ENCODE measurements at regions not wholly inside any gene's neighbourhood (a gene's known extent, or its start where the extent isn't known, plus 50 kb on each side); places are given as distances from the start of the nearest gene placed in this dataset.

DNA sequence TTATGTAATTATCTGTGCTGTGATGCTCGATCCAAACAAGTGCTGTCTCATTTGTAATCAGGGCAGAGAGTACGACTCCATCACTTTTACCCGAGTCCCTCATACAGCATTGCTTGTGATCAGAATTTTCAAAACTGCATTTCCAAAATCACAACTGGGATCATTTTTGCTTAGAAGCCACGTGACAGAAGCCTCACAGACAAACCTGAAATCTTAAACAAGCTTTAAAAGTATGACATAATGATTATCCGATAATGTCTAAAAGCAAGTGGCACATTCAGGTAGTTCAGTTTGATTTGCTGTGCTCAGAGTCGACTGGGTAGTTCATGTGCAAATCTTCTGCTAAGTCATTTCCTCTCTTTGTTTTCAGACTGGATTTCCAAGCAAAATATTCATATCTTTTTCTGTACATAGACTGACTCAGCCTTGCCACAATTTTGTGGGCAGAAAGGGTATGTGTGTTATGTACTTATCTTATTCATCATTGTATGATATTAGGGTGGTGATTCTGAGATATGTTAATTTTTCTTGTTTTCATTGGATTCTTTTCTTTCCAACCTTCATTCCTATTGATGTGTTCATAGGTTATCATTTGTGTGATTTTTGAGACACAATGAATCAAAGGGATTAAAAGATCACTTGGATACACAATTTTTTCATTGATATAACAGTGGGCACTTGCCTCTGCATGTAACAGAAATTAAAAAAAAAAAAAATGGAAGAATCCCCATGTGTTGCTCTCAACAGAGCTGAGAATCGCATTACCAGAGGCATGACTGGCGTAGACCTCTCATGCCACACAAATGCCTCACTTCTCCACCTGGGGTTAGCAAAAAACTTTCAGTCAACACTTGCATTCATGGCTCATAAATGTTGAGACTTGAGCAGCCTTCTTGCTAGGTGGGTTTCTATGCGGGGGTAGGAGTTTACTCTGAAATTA lies 355.7 kb downstream of the LTN1 start:
- no peak overlapping the region for H2AK5ac ChIP-seq (ENCODE audit: low read length, severe bottlenecking)
- H3K9me3 ChIP-seq (ENCODE audit: control insufficient read depth, low read length) = no peaks in the 10 kb centered on the region
- no peak overlapping the region for H3K14ac ChIP-seq (ENCODE audit: low read length in 2 of 2)
- H4K91ac ChIP-seq (ENCODE audit: low read length) = no peak overlapping the region
- H2AFZ ChIP-seq (ENCODE audit: low read depth, low read length) = no peak overlapping the region
- H2BK120ac ChIP-seq (ENCODE audit: low read depth, low read length) = no peak overlapping the region
- no peak overlapping the region for H3K23ac ChIP-seq (ENCODE audit: low read length in 2 of 2)
- H3K18ac ChIP-seq (ENCODE audit: low read depth in 1 of 2, low read length in 2 of 2) = no peak overlapping the region
- no peak overlapping the region for H2BK5ac ChIP-seq (ENCODE audit: low read depth, low read length, poor library complexity, severe bottlenecking)
- H2BK15ac ChIP-seq (ENCODE audit: low read depth, poor library complexity, severe bottlenecking) = no peak overlapping the region
- H3K4me1 ChIP-seq (ENCODE audit: control insufficient read depth, insufficient read depth, low read depth, low read length) = peaks cover 3% of the 10 kb centered on the region
- no peak overlapping the region for H3K4me2 ChIP-seq (ENCODE audit: low read length, poor library complexity, severe bottlenecking)
- H3K27ac ChIP-seq (ENCODE audit: low read length, poor library complexity, severe bottlenecking) = peak overlapping the region; percentile 83
- H4K8ac ChIP-seq (ENCODE audit: low read length) = no peak overlapping the region
- H3K4ac ChIP-seq (ENCODE audit: low read depth in 1 of 2, low read length in 2 of 2) = no peak overlapping the region
- H3K36me3 ChIP-seq (ENCODE audit: control insufficient read depth in 1 of 2, insufficient read depth in 2 of 2, low read depth in 1 of 2, low read length in 2 of 2) = no peaks in the 10 kb centered on the region
- no peak overlapping the region for H2BK12ac ChIP-seq (ENCODE audit: low read length in 2 of 2)
- H3K4me3 ChIP-seq (ENCODE audit: insufficient read depth in 1 of 2, low read depth in 1 of 2, low read length in 2 of 2) = no peak overlapping the region
- WGBS = 81% methylated on average over 7 of the region's 9 CpGs
- H3K79me1 ChIP-seq (replicated peaks; ENCODE audit: low read length, poor library complexity, severe bottlenecking) = no peaks in the 10 kb centered on the region
- H3K9ac ChIP-seq (ENCODE audit: low read length) = peak overlapping the region; percentile 52
- peak; percentile 14 for DNase-seq
- H3K27me3 ChIP-seq (ENCODE audit: control insufficient read depth in 1 of 2, insufficient read depth in 1 of 2, low read length in 2 of 2) = no peaks in the 10 kb centered on the region

GRCh38 chr21:28635541-28635940 lies 357.1 kb downstream of the LTN1 start:
- no peaks in the 10 kb centered on the region for H3K9me3 ChIP-seq (ENCODE audit: control insufficient read depth, low read length)
- no peak overlapping the region for H2BK120ac ChIP-seq (ENCODE audit: low read depth, low read length)
- no peak overlapping the region for H4K91ac ChIP-seq (ENCODE audit: low read length)
- no peak overlapping the region for H2AK5ac ChIP-seq (ENCODE audit: low read length, severe bottlenecking)
- H3K79me1 ChIP-seq (replicated peaks; ENCODE audit: low read length, poor library complexity, severe bottlenecking) = no peaks in the 10 kb centered on the region
- no peaks in the 10 kb centered on the region for H3K27me3 ChIP-seq (ENCODE audit: control insufficient read depth in 1 of 2, insufficient read depth in 1 of 2, low read length in 2 of 2)
- no peak overlapping the region for H3K27ac ChIP-seq (ENCODE audit: low read length, poor library complexity, severe bottlenecking)
- WGBS = no CpG with 5 or more reads among the region's 1 CpG
- no peak overlapping the region for H3K23ac ChIP-seq (ENCODE audit: low read length in 2 of 2)
- no peak overlapping the region for H3K14ac ChIP-seq (ENCODE audit: low read length in 2 of 2)
- peaks cover 3% of the 10 kb centered on the region for H3K4me1 ChIP-seq (ENCODE audit: control insufficient read depth, insufficient read depth, low read depth, low read length)
- H2AFZ ChIP-seq (ENCODE audit: low read depth, low read length) = no peak overlapping the region
- H3K9ac ChIP-seq (ENCODE audit: low read length) = no peak overlapping the region
- H3K18ac ChIP-seq (ENCODE audit: low read depth in 1 of 2, low read length in 2 of 2) = no peak overlapping the region
- no peak for DNase-seq
- H2BK5ac ChIP-seq (ENCODE audit: low read depth, low read length, poor library complexity, severe bottlenecking) = no peak overlapping the region
- H3K4me3 ChIP-seq (ENCODE audit: insufficient read depth in 1 of 2, low read depth in 1 of 2, low read length in 2 of 2) = no peak overlapping the region
- no peak overlapping the region for H3K4me2 ChIP-seq (ENCODE audit: low read length, poor library complexity, severe bottlenecking)
- H3K36me3 ChIP-seq (ENCODE audit: control insufficient read depth in 1 of 2, insufficient read depth in 2 of 2, low read depth in 1 of 2, low read length in 2 of 2) = no peaks in the 10 kb centered on the region
- no peak overlapping the region for H2BK12ac ChIP-seq (ENCODE audit: low read length in 2 of 2)
- no peak overlapping the region for H4K8ac ChIP-seq (ENCODE audit: low read length)
- H2BK15ac ChIP-seq (ENCODE audit: low read depth, poor library complexity, severe bottlenecking) = no peak overlapping the region
- no peak overlapping the region for H3K4ac ChIP-seq (ENCODE audit: low read depth in 1 of 2, low read length in 2 of 2)

DNA sequence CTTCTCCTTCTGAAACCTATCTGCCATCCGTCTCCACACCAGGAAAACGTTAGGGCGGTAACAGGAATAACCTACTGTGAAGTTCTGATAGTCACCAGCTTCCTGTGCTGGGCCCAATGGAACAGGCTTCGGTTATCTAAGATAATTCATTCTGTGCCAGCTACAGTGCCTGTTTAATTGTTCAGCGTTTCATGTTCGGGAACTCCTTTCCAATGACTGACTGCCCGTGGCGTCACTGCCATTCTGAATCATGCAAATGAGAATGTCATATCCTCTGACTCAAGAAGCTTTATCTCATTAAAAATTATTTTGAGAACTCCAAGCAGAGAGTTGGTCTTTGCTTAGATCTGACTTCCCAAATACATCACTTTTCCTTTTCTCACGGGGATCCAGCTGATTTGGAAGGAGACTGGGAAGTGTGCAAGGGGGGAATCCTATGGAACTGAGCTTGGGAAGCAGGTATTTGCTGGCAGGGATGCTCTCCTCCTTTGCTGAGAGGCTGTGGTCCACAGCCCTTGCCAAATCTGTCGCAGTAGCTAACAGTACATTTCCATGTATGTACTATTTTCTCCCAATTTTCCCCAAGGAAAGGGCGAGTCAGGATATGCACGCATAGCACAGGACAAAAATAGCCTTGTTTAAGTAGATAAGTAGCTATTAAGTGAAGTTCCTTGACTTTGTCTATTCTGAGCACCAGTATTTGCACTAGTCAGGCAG lies 358.7 kb downstream of the LTN1 start:
- Histone ChIP-seq H3K9ac (ENCODE audit: low read length) (peak overlapping the region; percentile 81), H2BK120ac (ENCODE audit: low read depth, low read length) (no peak overlapping the region), H2AK5ac (ENCODE audit: low read length, severe bottlenecking) (no peak overlapping the region), H4K91ac (ENCODE audit: low read length) (no peak overlapping the region), H2BK12ac (ENCODE audit: low read length in 2 of 2) (no peak overlapping the region), H3K14ac (ENCODE audit: low read length in 2 of 2) (no peak overlapping the region), H3K4me2 (ENCODE audit: low read length, poor library complexity, severe bottlenecking) (no peak overlapping the region), H3K4me3 (ENCODE audit: insufficient read depth in 1 of 2, low read depth in 1 of 2, low read length in 2 of 2) (no peak overlapping the region), H3K79me1 (replicated peaks; ENCODE audit: low read length, poor library complexity, severe bottlenecking) (no peaks in the 10 kb centered on the region), H4K8ac (ENCODE audit: low read length) (no peak overlapping the region), H3K18ac (ENCODE audit: low read depth in 1 of 2, low read length in 2 of 2) (no peak overlapping the region), H3K9me3 (ENCODE audit: control insufficient read depth, low read length) (no peaks in the 10 kb centered on the region), H3K36me3 (ENCODE audit: control insufficient read depth in 1 of 2, insufficient read depth in 2 of 2, low read depth in 1 of 2, low read length in 2 of 2) (no peaks in the 10 kb centered on the region), H3K4me1 (ENCODE audit: control insufficient read depth, insufficient read depth, low read depth, low read length) (peaks cover 3% of the 10 kb centered on the region), H3K4ac (ENCODE audit: low read depth in 1 of 2, low read length in 2 of 2) (no peak overlapping the region), H3K27me3 (ENCODE audit: control insufficient read depth in 1 of 2, insufficient read depth in 1 of 2, low read length in 2 of 2) (no peaks in the 10 kb centered on the region), H2BK5ac (ENCODE audit: low read depth, low read length, poor library complexity, severe bottlenecking) (no peak overlapping the region), H2AFZ (ENCODE audit: low read depth, low read length) (no peak overlapping the region), H3K27ac (ENCODE audit: low read length, poor library complexity, severe bottlenecking) (no peak overlapping the region), H2BK15ac (ENCODE audit: low read depth, poor library complexity, severe bottlenecking) (no peak overlapping the region), H3K23ac (ENCODE audit: low read length in 2 of 2) (no peak overlapping the region)
- peak; percentile 46 for DNase-seq
- 86% methylated on average over 9 of the region's 12 CpGs for WGBS

- Histone ChIP-seq H3K79me1 (replicated peaks; ENCODE audit: low read length, poor library complexity, severe bottlenecking) (no peaks in the 10 kb centered on the region), H3K23ac (ENCODE audit: low read length in 2 of 2) (no peak overlapping the region), H3K14ac (ENCODE audit: low read length in 2 of 2) (no peak overlapping the region), H2BK5ac (ENCODE audit: low read depth, low read length, poor library complexity, severe bottlenecking) (no peak overlapping the region), H3K9me3 (ENCODE audit: control insufficient read depth, low read length) (no peaks in the 10 kb centered on the region), H2AK5ac (ENCODE audit: low read length, severe bottlenecking) (peak overlapping the region; percentile 6), H2AFZ (ENCODE audit: low read depth, low read length) (no peak overlapping the region), H2BK15ac (ENCODE audit: low read depth, poor library complexity, severe bottlenecking) (no peak overlapping the region), H2BK12ac (ENCODE audit: low read length in 2 of 2) (no peak overlapping the region), H3K36me3 (ENCODE audit: control insufficient read depth in 1 of 2, insufficient read depth in 2 of 2, low read depth in 1 of 2, low read length in 2 of 2) (no peaks in the 10 kb centered on the region), H3K4ac (ENCODE audit: low read depth in 1 of 2, low read length in 2 of 2) (no peak overlapping the region), H3K4me2 (ENCODE audit: low read length, poor library complexity, severe bottlenecking) (no peak overlapping the region), H4K8ac (ENCODE audit: low read length) (no peak overlapping the region), H3K4me3 (ENCODE audit: insufficient read depth in 1 of 2, low read depth in 1 of 2, low read length in 2 of 2) (peak overlapping the region in 1 of 2 experiments; percentile 34), H3K27ac (ENCODE audit: low read length, poor library complexity, severe bottlenecking) (peak overlapping the region; percentile 17), H3K18ac (ENCODE audit: low read depth in 1 of 2, low read length in 2 of 2) (peak overlapping the region in 1 of 2 experiments; percentile 14), H3K4me1 (ENCODE audit: control insufficient read depth, insufficient read depth, low read depth, low read length) (peaks cover 3% of the 10 kb centered on the region), H2BK120ac (ENCODE audit: low read depth, low read length) (no peak overlapping the region), H4K91ac (ENCODE audit: low read length) (no peak overlapping the region), H3K9ac (ENCODE audit: low read length) (peak overlapping the region; percentile 81), H3K27me3 (ENCODE audit: control insufficient read depth in 1 of 2, insufficient read depth in 1 of 2, low read length in 2 of 2) (no peaks in the 10 kb centered on the region)
- 20% methylated on average over 3 of the region's 3 CpGs for WGBS
- peak; percentile 60 for DNase-seq
These were observed 359.8 kb downstream of the LTN1 start for GRCh38 chr21:28632755-28633408.
